ENCODE measurements at regions not wholly inside any gene's neighbourhood (a gene's known extent, or its start where the extent isn't known, plus 50 kb on each side); places are given as distances from the start of the nearest gene placed in this dataset.

GRCh38 chr2:173663835-173664512 lies 301.2 kb downstream of the SP3 start:
- TF ChIP-seq POLR2A (IDR thresholded peaks at IDR 0.05; ENCODE audit: low read length), result no peak
- TF ChIP-seq RAD21 (conservative IDR thresholded peaks at IDR 0.05 in 1 of 2, IDR thresholded peaks at IDR 0.05 in 1 of 2), result no peak
- no peak for TF ChIP-seq E2F6 (IDR thresholded peaks at IDR 0.05; ENCODE audit: borderline replicate concordance, low read depth)
- no peak for TF ChIP-seq HDAC2 (IDR thresholded peaks at IDR 0.05)
- no peak for TF ChIP-seq MAX (IDR thresholded peaks at IDR 0.05)
- TF ChIP-seq CTCF (IDR thresholded peaks at IDR 0.05), result no peak
- no peak for TF ChIP-seq HOXA7 (CRISPR knock-in tag; IDR thresholded peaks at IDR 0.05)
- TF ChIP-seq BHLHE40 (IDR thresholded peaks at IDR 0.05; ENCODE audit: low read depth, low read length), result no peak
- no peak for TF ChIP-seq GATA3 (IDR thresholded peaks at IDR 0.05; ENCODE audit: borderline replicate concordance)
- no peak for TF ChIP-seq ZSCAN20 (CRISPR knock-in tag; IDR thresholded peaks at IDR 0.05)

Measured in A549 (cell line).